Body of pancreas (tissue), 4 donors: ENCODE measurements at regions not wholly inside any gene's neighbourhood (a gene's known extent, or its start where the extent isn't known, plus 50 kb on each side); places are given as distances from the start of the nearest gene placed in this dataset.

Experiments
- CTCF ChIP-seq, 7 experiments: fragments of 450-650 bp in 4 of 7; fragments of 200-600 bp in 3 of 7; sonication (generic) in 3 of 7; IDR thresholded peaks; one replicate each; pipeline ENCODE4 v1.5.1; 2016 to 2019; ENCODE audit warnings: antibody characterized with exemption in 7 of 7
- POLR2A ChIP-seq, 3 donors: fragments of 450-650 bp; IDR thresholded peaks; one replicate each; pipeline ENCODE4 v1.6.1; 2016; ENCODE audit warnings: antibody characterized with exemption in 3 of 3, mild to moderate bottlenecking in 2 of 3

- TF ChIP-seq CTCF (IDR thresholded peaks at IDR 0.05) (no peak), POLR2A (IDR thresholded peaks at IDR 0.05) (no peak)
Observed at GRCh38 chr6:68427630-68428029, 207.5 kb upstream of the ADGRB3 start.
